Ovary (tissue), 7 donors: ENCODE measurements at regions not wholly inside any gene's neighbourhood (a gene's known extent, or its start where the extent isn't known, plus 50 kb on each side); places are given as distances from the start of the nearest gene placed in this dataset.

ENCODE experiments used
- DNase-seq, 5 donors: peaks; one replicate each; pipeline ENCODE4 v3.0.0-alpha.2; 2019 to 2020
- H3K27ac ChIP-seq, 2 donors: fragments of 200-600 bp; one replicate each; pipeline versions ENCODE4 v1.5.1 to v1.8.0; 2019 to 2022
- H3K27me3 ChIP-seq: fragments of 200-600 bp; one replicate; pipeline ENCODE4 v1.8.0; 2022
- H3K36me3 ChIP-seq: fragments of 200-600 bp; sonication (generic); one replicate; pipeline ENCODE4 v1.5.1; 2019
- H3K4me1 ChIP-seq: one replicate; pipeline ENCODE4 v1.8.1; 2013; ENCODE audit warnings: mild to moderate bottlenecking, moderate library complexity; ENCODE audit not compliant: insufficient read depth
- H3K4me3 ChIP-seq: fragments of 200-600 bp; sonication (generic); one replicate; pipeline ENCODE4 v1.5.1; 2017
- H3K9me3 ChIP-seq, 2 donors: fragments of 200-600 bp in 1 of 2; sonication (generic) in 1 of 2; one replicate each; pipeline versions ENCODE4 v1.5.1 to v1.8.1; 2013 to 2019; ENCODE audit warnings: mild to moderate bottlenecking in 1 of 2, moderate library complexity in 1 of 2
- CTCF ChIP-seq, 3 donors: fragments of 450-650 bp in 2 of 3; fragments of 200-600 bp in 1 of 3; IDR thresholded peaks; one replicate each; pipeline versions ENCODE4 v1.5.1 to v1.8.0; 2016 to 2022; ENCODE audit warnings: antibody characterized with exemption in 3 of 3, mild to moderate bottlenecking in 1 of 3
- EP300 ChIP-seq: sonication (generic); formaldehyde crosslinking; IDR thresholded peaks from one replicate; pipeline ENCODE4 v1.6.1; 2017; ENCODE audit warnings: antibody characterized with exemption
- POLR2A ChIP-seq: fragments of 450-650 bp; IDR thresholded peaks from one replicate; pipeline ENCODE4 v1.6.1; 2017; ENCODE audit warnings: antibody characterized with exemption, mild to moderate bottlenecking, moderate library complexity
- WGBS, 3 donors: extraction: QIAGEN DNeasy Blood & Tissue Kit in 1 of 3; methylation state at CpG; one replicate each; pipeline versions ENCODE4 v1.1.5 to v1.1.7; 2013 to 2017; 5-methylcytosine and 5-hydroxymethylcytosine counted together
- intact Hi-C, 4 donors: fragments of 100-400 bp; cut with DNase I; formaldehyde crosslinking; loops; one replicate each; pipeline versions ENCODE4 v1.11.0 to v1.15.1; 2022 to 2023
- donor health status: DM: no; HTN: no; CAD: no; lungs with moderate emphysema.
- donor health status: DM: no; HTN: no; CAD: no.
- donor health status: Bipolar disorder and iron deficiency.
- donor health status: DM: no; HTN: no; CAD: no.
- donor health status: DM: yes; HTN: yes; CAD: no.

GRCh38 chr16:48101069-48101674 is 54.6 kb downstream of the ABCC12 start:
- Histone ChIP-seq H3K9me3 (no peaks in the 10 kb centered on the region), H3K36me3 (no peaks in the 10 kb centered on the region), H3K4me1 (no peaks in the 10 kb centered on the region), H3K27me3 (no peaks in the 10 kb centered on the region), H3K4me3 (no peak overlapping the region), H3K27ac (no peak overlapping the region)
- intact Hi-C loops, result no loop called here
- no peak for DNase-seq
- 53 to 61% (median 54%) methylated on average over 13 of the region's 13 CpGs for WGBS, 3 donors
- TF ChIP-seq CTCF (IDR thresholded peaks at IDR 0.05) (no peak), POLR2A (no peak), EP300 (no peak)

- intact Hi-C loops, result no loop called here
- Histone ChIP-seq H3K4me3 (no peak overlapping the region), H3K27me3 (no peaks in the 10 kb centered on the region), H3K4me1 (no peaks in the 10 kb centered on the region), H3K36me3 (no peaks in the 10 kb centered on the region), H3K9me3 (no peaks in the 10 kb centered on the region), H3K27ac (no peak overlapping the region)
- no peak for TF ChIP-seq EP300
- TF ChIP-seq POLR2A, result no peak
- no peak for TF ChIP-seq CTCF (IDR thresholded peaks at IDR 0.05)
- DNase-seq, result no peak
- 84 to 91% (median 89%) methylated on average over 5 of the region's 5 CpGs for WGBS, 3 donors
Observed at GRCh38 chr16:48099455-48099854, 56.3 kb downstream of the ABCC12 start.

- no peaks in the 10 kb centered on the region for H3K4me1 ChIP-seq
- TF ChIP-seq CTCF (IDR thresholded peaks at IDR 0.05), result no peak
- no peak for TF ChIP-seq POLR2A
- no peak for TF ChIP-seq EP300
- DNase-seq, result no peak
- no peaks in the 10 kb centered on the region for H3K27me3 ChIP-seq
- 80 to 88% (median 83%) methylated on average over 2 of the region's 2 CpGs for WGBS, 3 donors
- H3K36me3 ChIP-seq, result no peaks in the 10 kb centered on the region
- intact Hi-C loops, result no loop called here
- no peak overlapping the region for H3K4me3 ChIP-seq
- no peaks in the 10 kb centered on the region for H3K9me3 ChIP-seq
- H3K27ac ChIP-seq, result no peak overlapping the region
Observed at GRCh38 chr16:48098472-48098871, 57.3 kb downstream of the ABCC12 start.

- H3K27ac ChIP-seq, result no peak overlapping the region
- 37 to 60% (median 56%) methylated on average over 14 of the region's 14 CpGs for WGBS, 3 donors
Observed at GRCh38 chr16:48091117-48091516, 64.7 kb downstream of the ABCC12 start.

More at GRCh38 chr16:48091117-48091516, 64.7 kb downstream of the ABCC12 start:
- Histone ChIP-seq H3K27me3 (no peaks in the 10 kb centered on the region), H3K9me3 (no peaks in the 10 kb centered on the region), H3K4me3 (no peak overlapping the region), H3K36me3 (no peaks in the 10 kb centered on the region), H3K4me1 (no peaks in the 10 kb centered on the region)
- TF ChIP-seq EP300 (no peak), CTCF (IDR thresholded peaks at IDR 0.05) (no peak), POLR2A (no peak)
- no peak for DNase-seq
- intact Hi-C loops, result no loop called here
